MM.1S (cell line): ENCODE measurements at regions not wholly inside any gene's neighbourhood (a gene's known extent, or its start where the extent isn't known, plus 50 kb on each side); places are given as distances from the start of the nearest gene placed in this dataset.

Experiments used
- DNase-seq: peaks from one replicate; pipeline ENCODE4 v3.0.0-alpha.2; 2015
- H2AFZ ChIP-seq: fragments of 300-600 bp; sonication (generic); 2 replicates; pipeline ENCODE4 v1.6.0; 2016; ENCODE audit warnings: antibody characterized with exemption, low read length
- H3F3A ChIP-seq: fragments of 300-600 bp; sonication (generic); 2 replicates; pipeline ENCODE4 v1.6.1; 2016; ENCODE audit warnings: mild to moderate bottlenecking, antibody characterized with exemption, low read length, moderate library complexity, mixed read lengths; ENCODE audit not compliant: insufficient read depth
- H3K27ac ChIP-seq: fragments of 300-600 bp; sonication (generic); 2 replicates; pipeline ENCODE4 v1.5.1; 2016; ENCODE audit warnings: mild to moderate bottlenecking, low read length
- H3K27me3 ChIP-seq: fragments of 300-600 bp; sonication (generic); replicated peaks from 2 replicates; pipeline ENCODE4 v1.6.0; 2016; ENCODE audit warnings: low read length; ENCODE audit not compliant: insufficient read depth
- H3K36me3 ChIP-seq: fragments of 300-600 bp; sonication (generic); replicated peaks from 2 replicates; pipeline ENCODE4 v1.6.1; 2016; ENCODE audit warnings: mild to moderate bottlenecking, low read length, mixed read lengths; ENCODE audit not compliant: insufficient read depth
- H3K4me1 ChIP-seq: fragments of 300-600 bp; sonication (generic); 2 replicates; pipeline ENCODE4 v1.6.1; 2016; ENCODE audit warnings: low read length, mixed read lengths
- H3K4me2 ChIP-seq: fragments of 300-600 bp; sonication (generic); 2 replicates; pipeline ENCODE4 v1.6.0; 2016; ENCODE audit warnings: low read depth, low read length
- H3K4me3 ChIP-seq: fragments of 300-600 bp; sonication (generic); 2 replicates; pipeline ENCODE4 v1.5.1; 2016; ENCODE audit warnings: low read length, mixed read lengths
- H3K79me2 ChIP-seq: fragments of 300-600 bp; sonication (generic); 2 replicates; pipeline ENCODE4 v1.6.1; 2016; ENCODE audit warnings: mixed run types, low read length, mixed read lengths
- H3K9ac ChIP-seq: fragments of 300-600 bp; sonication (generic); 2 replicates; pipeline ENCODE4 v1.6.1; 2016; ENCODE audit warnings: low read length, mixed read lengths
- H3K9me2 ChIP-seq: fragments of 300-600 bp; sonication (generic); replicated peaks from 2 replicates; pipeline ENCODE4 v1.6.1; 2016; ENCODE audit warnings: mild to moderate bottlenecking, low read length, mixed read lengths; ENCODE audit not compliant: insufficient read depth
- H3K9me3 ChIP-seq: fragments of 300-600 bp; sonication (generic); replicated peaks from 2 replicates; pipeline ENCODE4 v1.6.1; 2016; ENCODE audit warnings: mild to moderate bottlenecking, low read length, mixed read lengths; ENCODE audit not compliant: insufficient read depth
- H4K20me1 ChIP-seq: fragments of 300-600 bp; sonication (generic); 2 replicates; pipeline ENCODE4 v1.6.1; 2016; ENCODE audit warnings: mild to moderate bottlenecking, low read length, moderate library complexity, mixed read lengths; ENCODE audit not compliant: insufficient read depth
- EZH2 ChIP-seq: fragments of 300-600 bp; sonication (generic); optimal IDR thresholded peaks from 2 replicates; pipeline ENCODE3; 2017; ENCODE audit warnings: low read depth, mild to moderate bottlenecking, antibody characterized with exemption, low read length, mixed read lengths
- EZH2phosphoT487 ChIP-seq: fragments of 300-600 bp; sonication (generic); IDR thresholded peaks from 2 replicates; pipeline ENCODE4 v1.6.1; 2018; ENCODE audit warnings: antibody characterized with exemption, low read length
- TF ChIP-seq, protein P1 (sequence below): fragments of 300-600 bp; sonication (generic); IDR thresholded peaks from 2 replicates; pipeline ENCODE4 v1.5.1; 2016; ENCODE audit warnings: antibody characterized with exemption, low read length, mixed read lengths

DNA sequence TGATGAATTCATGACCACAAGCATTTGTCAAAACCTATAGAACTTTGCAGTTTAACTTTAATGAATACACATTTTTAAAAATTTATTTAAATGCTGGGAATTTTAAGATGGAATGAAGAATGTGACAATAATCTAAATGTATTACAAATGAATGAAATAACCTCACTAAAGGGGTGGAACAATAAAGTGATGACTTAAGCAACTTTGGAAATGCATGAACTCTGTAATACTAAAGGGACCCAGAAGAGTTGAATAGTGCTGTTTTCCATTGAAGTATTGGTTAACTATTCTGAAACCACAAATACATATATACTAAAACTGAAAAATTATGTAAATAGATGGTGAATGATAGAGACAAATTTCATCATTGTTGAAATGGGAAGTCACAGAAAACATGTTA, 1395.1 kb downstream of the NCAM2 start:
- Histone ChIP-seq H3K9me3 (no peaks in the 10 kb centered on the region), H3K27me3 (no peaks in the 10 kb centered on the region), H3K36me3 (no peaks in the 10 kb centered on the region), H2AFZ (no peak overlapping the region), H3K79me2 (no peaks in the 10 kb centered on the region), H3F3A (no peaks in the 10 kb centered on the region), H3K9me2 (no peaks in the 10 kb centered on the region), H3K27ac (no peak overlapping the region), H3K4me2 (no peak overlapping the region), H4K20me1 (no peaks in the 10 kb centered on the region), H3K4me1 (no peaks in the 10 kb centered on the region), H3K9ac (no peak overlapping the region), H3K4me3 (no peak overlapping the region)
- no peak for DNase-seq
- TF ChIP-seq EZH2phosphoT487, result no peak
- TF ChIP-seq EZH2, result no peak

GRCh38 chr21:22395965-22396364, 1397.8 kb downstream of the NCAM2 start:
- no peak overlapping the region for H2AFZ ChIP-seq
- H3K9me3 ChIP-seq, result no peaks in the 10 kb centered on the region
- H4K20me1 ChIP-seq, result no peaks in the 10 kb centered on the region
- H3K27ac ChIP-seq, result no peak overlapping the region
- H3K4me2 ChIP-seq, result no peak overlapping the region
- no peaks in the 10 kb centered on the region for H3K79me2 ChIP-seq
- DNase-seq, result no peak
- H3K9me2 ChIP-seq, result no peaks in the 10 kb centered on the region
- no peaks in the 10 kb centered on the region for H3K4me1 ChIP-seq
- H3K36me3 ChIP-seq, result no peaks in the 10 kb centered on the region
- H3K4me3 ChIP-seq, result no peak overlapping the region
- H3K9ac ChIP-seq, result no peak overlapping the region
- H3F3A ChIP-seq, result no peaks in the 10 kb centered on the region
- TF ChIP-seq EZH2 (no peak), EZH2phosphoT487 (no peak)
- TF ChIP-seq, protein P1, sequence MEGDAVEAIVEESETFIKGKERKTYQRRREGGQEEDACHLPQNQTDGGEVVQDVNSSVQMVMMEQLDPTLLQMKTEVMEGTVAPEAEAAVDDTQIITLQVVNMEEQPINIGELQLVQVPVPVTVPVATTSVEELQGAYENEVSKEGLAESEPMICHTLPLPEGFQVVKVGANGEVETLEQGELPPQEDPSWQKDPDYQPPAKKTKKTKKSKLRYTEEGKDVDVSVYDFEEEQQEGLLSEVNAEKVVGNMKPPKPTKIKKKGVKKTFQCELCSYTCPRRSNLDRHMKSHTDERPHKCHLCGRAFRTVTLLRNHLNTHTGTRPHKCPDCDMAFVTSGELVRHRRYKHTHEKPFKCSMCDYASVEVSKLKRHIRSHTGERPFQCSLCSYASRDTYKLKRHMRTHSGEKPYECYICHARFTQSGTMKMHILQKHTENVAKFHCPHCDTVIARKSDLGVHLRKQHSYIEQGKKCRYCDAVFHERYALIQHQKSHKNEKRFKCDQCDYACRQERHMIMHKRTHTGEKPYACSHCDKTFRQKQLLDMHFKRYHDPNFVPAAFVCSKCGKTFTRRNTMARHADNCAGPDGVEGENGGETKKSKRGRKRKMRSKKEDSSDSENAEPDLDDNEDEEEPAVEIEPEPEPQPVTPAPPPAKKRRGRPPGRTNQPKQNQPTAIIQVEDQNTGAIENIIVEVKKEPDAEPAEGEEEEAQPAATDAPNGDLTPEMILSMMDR, result no peak
- no peaks in the 10 kb centered on the region for H3K27me3 ChIP-seq

- Histone ChIP-seq H2AFZ (no peak overlapping the region), H3K27me3 (no peaks in the 10 kb centered on the region), H3K79me2 (no peaks in the 10 kb centered on the region), H3K9me2 (no peaks in the 10 kb centered on the region), H4K20me1 (no peaks in the 10 kb centered on the region), H3K9ac (no peak overlapping the region), H3F3A (no peaks in the 10 kb centered on the region), H3K9me3 (no peaks in the 10 kb centered on the region), H3K4me1 (no peaks in the 10 kb centered on the region), H3K27ac (no peak overlapping the region), H3K4me3 (no peak overlapping the region), H3K4me2 (no peak overlapping the region), H3K36me3 (no peaks in the 10 kb centered on the region)
- TF ChIP-seq EZH2 (no peak), EZH2phosphoT487 (no peak)
- TF ChIP-seq, protein P1, result no peak
- DNase-seq, result no peak
Observed at GRCh38 chr21:22399681-22400514, 1401.7 kb downstream of the NCAM2 start.

GRCh38 chr21:22409571-22409970, 1411.4 kb downstream of the NCAM2 start:
- Histone ChIP-seq H4K20me1 (no peaks in the 10 kb centered on the region), H3K9ac (no peak overlapping the region), H3K9me3 (no peaks in the 10 kb centered on the region), H3K4me3 (no peak overlapping the region), H3K9me2 (no peaks in the 10 kb centered on the region), H3K27me3 (no peaks in the 10 kb centered on the region), H3K4me2 (no peak overlapping the region), H3F3A (no peaks in the 10 kb centered on the region), H3K79me2 (no peaks in the 10 kb centered on the region), H3K4me1 (no peaks in the 10 kb centered on the region), H2AFZ (no peak overlapping the region), H3K36me3 (no peaks in the 10 kb centered on the region), H3K27ac (no peak overlapping the region)
- no peak for DNase-seq
- TF ChIP-seq, protein P1, result no peak
- TF ChIP-seq EZH2phosphoT487 (no peak), EZH2 (no peak)
